ENCODE measurements at regions not wholly inside any gene's neighbourhood (a gene's known extent, or its start where the extent isn't known, plus 50 kb on each side); places are given as distances from the start of the nearest gene placed in this dataset.

GRCh38 chr1:38745476-38746401 lies 113.8 kb downstream of the RRAGC start:
- TF ChIP-seq POLR2A (IDR thresholded peaks at IDR 0.05) (no peak), CTCF (IDR thresholded peaks at IDR 0.05) (no peak)
